ENCODE measurements at regions not wholly inside any gene's neighbourhood (a gene's known extent, or its start where the extent isn't known, plus 50 kb on each side); places are given as distances from the start of the nearest gene placed in this dataset. TPM values are rescaled to one million over a fixed set of nuclear protein-coding genes. Genes with fewer than 3 reads are reported as not detected.

Small RNA genes in the stretch of these regions (microRNA-seq; reads per million reads assigned to microRNA genes)
- gene MIR3648-1 (ENCODE audit: borderline number of aligned reads): not detected
- gene MIR3687-1 (ENCODE audit: borderline number of aligned reads): not detected
- not detected for gene MIR6724-1 (ENCODE audit: borderline number of aligned reads)
- gene MIR6724-2 (ENCODE audit: borderline number of aligned reads): not detected

All from HCT116 (cell line).